Trophoblast cell (in vitro differentiated cells and primary cell): ENCODE measurements at regions not wholly inside any gene's neighbourhood (a gene's known extent, or its start where the extent isn't known, plus 50 kb on each side); places are given as distances from the start of the nearest gene placed in this dataset.
"Not testable (repeated sequence)": the region's sequence is repeated elsewhere in the genome, so short reads cannot be mapped to it uniquely, and the experiment has no call there.

Experiments
- DNase-seq, 2 donors: peaks; one replicate each; pipeline ENCODE4 v3.0.0-alpha.2; 2016
- H2AFZ ChIP-seq: 2 replicates; pipeline ENCODE4 v1.6.1; 2013; ENCODE audit warnings: low read length, moderate library complexity, mild to moderate bottlenecking; ENCODE audit not compliant: insufficient read depth, poor library complexity
- H2AK5ac ChIP-seq: 2 replicates; pipeline ENCODE4 v1.6.1; 2013; ENCODE audit warnings: mild to moderate bottlenecking, low read length
- H2BK120ac ChIP-seq: 2 replicates; pipeline ENCODE4 v1.6.1; 2013; ENCODE audit warnings: low read length, mild to moderate bottlenecking, moderate library complexity; ENCODE audit not compliant: insufficient read depth, poor library complexity
- H2BK12ac ChIP-seq: 2 replicates; pipeline ENCODE4 v1.6.1; 2013; ENCODE audit warnings: mild to moderate bottlenecking, low read length, moderate library complexity
- H2BK5ac ChIP-seq: 2 replicates; pipeline ENCODE4 v1.6.1; 2013; ENCODE audit warnings: low read length, low read depth, moderate library complexity, mild to moderate bottlenecking; ENCODE audit not compliant: poor library complexity
- H3K14ac ChIP-seq: 2 replicates; pipeline ENCODE4 v1.6.1; 2013; ENCODE audit warnings: mild to moderate bottlenecking, low read length
- H3K18ac ChIP-seq: 2 replicates; pipeline ENCODE4 v1.6.1; 2013; ENCODE audit warnings: mild to moderate bottlenecking, low read length
- H3K23ac ChIP-seq: 2 replicates; pipeline ENCODE4 v1.6.1; 2013; ENCODE audit warnings: low read length
- H3K27ac ChIP-seq: 2 replicates; pipeline ENCODE4 v1.5.1; 2013; ENCODE audit warnings: low read depth, mild to moderate bottlenecking, inconsistent platforms, low read length, moderate library complexity
- H3K27me3 ChIP-seq: 2 replicates; pipeline ENCODE4 v1.6.1; 2013; ENCODE audit warnings: inconsistent platforms, mild to moderate bottlenecking, low read length, moderate library complexity; ENCODE audit not compliant: insufficient read depth
- H3K36me3 ChIP-seq, 2 experiments: 1 replicate in 1 of 2; 2 replicates in 1 of 2; pipeline ENCODE4 v1.6.1; 2013; ENCODE audit warnings: low read length in 2 of 2, mild to moderate bottlenecking in 2 of 2, moderate library complexity in 1 of 2; ENCODE audit not compliant: insufficient read depth in 2 of 2, control insufficient read depth in 1 of 2
- H3K4ac ChIP-seq: 2 replicates; pipeline ENCODE4 v1.6.1; 2013; ENCODE audit warnings: low read depth, mild to moderate bottlenecking, low read length, moderate library complexity
- H3K4me1 ChIP-seq, 2 experiments: 1 replicate in 1 of 2; 2 replicates in 1 of 2; pipeline ENCODE4 v1.6.1; 2013; ENCODE audit warnings: low read length in 2 of 2, mild to moderate bottlenecking in 2 of 2, moderate library complexity in 1 of 2; ENCODE audit not compliant: insufficient read depth in 2 of 2, control insufficient read depth in 1 of 2
- H3K4me2 ChIP-seq: 2 replicates; pipeline ENCODE4 v1.6.1; 2013; ENCODE audit warnings: inconsistent platforms, mild to moderate bottlenecking, low read length, moderate library complexity
- H3K4me3 ChIP-seq: 2 replicates; pipeline ENCODE4 v1.5.1; 2013; ENCODE audit warnings: mild to moderate bottlenecking, low read depth, low read length, inconsistent platforms
- H3K79me1 ChIP-seq: one replicate; pipeline ENCODE4 v1.6.1; 2013; ENCODE audit warnings: low read length
- H3K79me2 ChIP-seq: 2 replicates; pipeline ENCODE4 v1.6.1; 2013; ENCODE audit warnings: low read length, mild to moderate bottlenecking; ENCODE audit not compliant: control insufficient read depth, insufficient read depth, poor library complexity
- H3K9ac ChIP-seq: 2 replicates; pipeline ENCODE4 v1.6.1; 2013; ENCODE audit warnings: mild to moderate bottlenecking, low read length
- H3K9me3 ChIP-seq: 2 replicates; pipeline ENCODE4 v1.6.1; 2013; ENCODE audit warnings: low read depth, mild to moderate bottlenecking, control low read depth, inconsistent platforms, low read length; ENCODE audit not compliant: insufficient read depth
- H4K12ac ChIP-seq: 2 replicates; pipeline ENCODE4 v1.6.1; 2013; ENCODE audit warnings: low read depth, mild to moderate bottlenecking, low read length, moderate library complexity
- H4K8ac ChIP-seq: 2 replicates; pipeline ENCODE4 v1.6.1; 2013; ENCODE audit warnings: low read depth, mild to moderate bottlenecking, low read length, moderate library complexity
- H4K91ac ChIP-seq: one replicate; pipeline ENCODE4 v1.6.1; 2013; ENCODE audit warnings: low read depth, mild to moderate bottlenecking, low read length, moderate library complexity
- WGBS: extraction: QIAGEN DNeasy Blood & Tissue Kit; methylation state at CpG from one replicate; pipeline ENCODE4 v1.1.7; 2013; ENCODE audit warnings: missing lambda C conversion rate; ENCODE audit not compliant: insufficient read length, insufficient coverage; ENCODE audit errors: extremely low coverage; 5-methylcytosine and 5-hydroxymethylcytosine counted together

DNA sequence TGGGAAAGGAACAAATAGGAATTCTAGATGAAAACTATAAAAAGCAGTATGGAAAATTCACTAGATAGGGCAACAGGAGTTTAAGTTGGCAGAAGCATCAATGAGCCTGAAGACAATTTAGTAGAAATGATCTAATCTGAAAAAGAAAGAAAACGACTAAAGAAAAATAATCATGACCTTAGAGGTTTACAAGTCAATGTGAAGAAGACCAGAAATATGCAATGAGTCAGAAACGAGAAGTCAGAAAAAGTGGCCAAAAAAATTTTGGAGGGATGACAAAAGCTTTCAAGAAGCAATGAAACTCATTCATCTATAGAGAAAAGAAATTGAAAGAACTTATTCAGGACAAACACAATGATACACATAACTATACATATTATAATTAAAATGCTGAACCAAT is 1244.0 kb downstream of the RPIA start:
- no CpG with 5 or more reads among the region's 2 CpGs for WGBS
- H3K23ac ChIP-seq, H3K4me3 ChIP-seq, H3K9ac ChIP-seq, H2AK5ac ChIP-seq, H3K27ac ChIP-seq, H2BK12ac ChIP-seq, H2BK5ac ChIP-seq, H3K79me1 ChIP-seq, H3K4me1 ChIP-seq, H3K18ac ChIP-seq, H3K27me3 ChIP-seq, H4K12ac ChIP-seq, H2AFZ ChIP-seq, H3K4ac ChIP-seq, DNase-seq, H3K79me2 ChIP-seq, H2BK120ac ChIP-seq, H4K8ac ChIP-seq, H4K91ac ChIP-seq, H3K14ac ChIP-seq, H3K36me3 ChIP-seq, H3K4me2 ChIP-seq, H3K9me3 ChIP-seq: not testable (repeated sequence)

DNA sequence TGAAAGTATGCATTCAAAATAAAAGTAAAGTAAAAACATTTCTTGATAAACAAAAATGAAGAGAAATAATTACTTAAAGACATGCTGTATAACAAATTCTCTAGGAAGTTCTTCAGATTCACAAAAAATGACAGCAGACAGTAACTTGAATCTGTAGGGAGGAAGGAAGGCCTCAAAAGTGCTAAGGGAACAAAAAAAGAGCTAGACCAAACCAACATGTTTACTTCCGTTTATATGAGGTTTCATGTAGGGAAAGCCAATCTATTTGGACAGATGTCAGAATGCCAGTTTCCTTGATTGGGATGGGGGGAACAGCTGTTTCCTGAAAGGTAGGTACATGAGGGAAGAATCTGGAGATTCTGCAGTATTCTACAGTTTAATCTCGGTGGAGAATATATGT is 1244.5 kb downstream of the RPIA start:
- not testable (repeated sequence) for H3K9ac ChIP-seq, H3K14ac ChIP-seq, H4K91ac ChIP-seq, DNase-seq, H2BK12ac ChIP-seq, H2AK5ac ChIP-seq, H3K23ac ChIP-seq, H3K79me2 ChIP-seq, H3K27ac ChIP-seq, H3K4ac ChIP-seq, H4K8ac ChIP-seq, H3K9me3 ChIP-seq, H2AFZ ChIP-seq, H3K4me1 ChIP-seq, H3K4me3 ChIP-seq, H3K4me2 ChIP-seq, H3K27me3 ChIP-seq, H3K79me1 ChIP-seq, H3K36me3 ChIP-seq, H2BK120ac ChIP-seq, H4K12ac ChIP-seq, H3K18ac ChIP-seq, H2BK5ac ChIP-seq
- WGBS = no CpG with 5 or more reads among the region's 2 CpGs

DNA sequence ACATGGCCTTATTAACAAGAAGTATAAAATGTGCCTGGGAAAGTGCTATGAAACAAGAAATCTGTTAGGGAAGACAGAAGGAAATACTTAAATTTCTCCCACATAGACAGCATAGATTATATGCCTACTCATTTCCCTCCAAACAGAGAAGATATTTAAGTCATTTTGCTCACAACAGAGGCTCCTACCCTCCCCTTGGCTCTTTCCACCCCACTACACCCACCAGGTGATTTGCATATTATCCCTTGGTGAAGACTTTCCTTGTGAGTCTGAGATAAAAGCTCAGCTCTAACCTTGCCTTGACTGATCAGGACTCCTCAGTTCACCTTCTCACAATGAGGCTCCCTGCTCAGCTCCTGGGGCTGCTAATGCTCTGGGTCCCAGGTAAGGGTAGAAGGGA is 1245.1 kb downstream of the RPIA start:
- H2AK5ac ChIP-seq = not testable (repeated sequence)

GRCh38 chr2:89938756-89939155 is 1247.3 kb downstream of the RPIA start:
- H3K79me1 ChIP-seq, H3K36me3 ChIP-seq, H2BK12ac ChIP-seq, H4K91ac ChIP-seq, H3K9me3 ChIP-seq, DNase-seq, H3K4me2 ChIP-seq, H3K79me2 ChIP-seq, H2BK120ac ChIP-seq, H4K8ac ChIP-seq, H3K14ac ChIP-seq, H3K23ac ChIP-seq, H3K4me1 ChIP-seq, H4K12ac ChIP-seq, H3K27ac ChIP-seq, H3K9ac ChIP-seq, H2AK5ac ChIP-seq, H3K4ac ChIP-seq, H2BK5ac ChIP-seq, H3K18ac ChIP-seq, H3K4me3 ChIP-seq, H2AFZ ChIP-seq, H3K27me3 ChIP-seq: not testable (repeated sequence)
- WGBS = no CpG with 5 or more reads among the region's 5 CpGs

More for the DNA sequence above, 1245.1 kb downstream of the RPIA start:
- not testable (repeated sequence) for H3K9me3 ChIP-seq, H3K79me1 ChIP-seq, H2AFZ ChIP-seq, H3K9ac ChIP-seq, H3K27ac ChIP-seq, DNase-seq, H3K27me3 ChIP-seq, H4K8ac ChIP-seq, H3K4me1 ChIP-seq, H2BK12ac ChIP-seq, H3K4me3 ChIP-seq, H3K23ac ChIP-seq, H4K91ac ChIP-seq, H3K18ac ChIP-seq, H3K4me2 ChIP-seq, H3K14ac ChIP-seq, H4K12ac ChIP-seq, H3K79me2 ChIP-seq, H2BK5ac ChIP-seq, H2BK120ac ChIP-seq, H3K36me3 ChIP-seq, H3K4ac ChIP-seq

GRCh38 chr2:89944267-89944666 is 1252.8 kb downstream of the RPIA start:
- H3K4me3 ChIP-seq, H3K4me1 ChIP-seq, H3K27ac ChIP-seq, H3K9me3 ChIP-seq, H3K36me3 ChIP-seq, DNase-seq, H4K8ac ChIP-seq, H3K79me1 ChIP-seq, H3K23ac ChIP-seq, H2AFZ ChIP-seq, H2BK120ac ChIP-seq, H2AK5ac ChIP-seq, H3K4me2 ChIP-seq, H4K12ac ChIP-seq, H2BK12ac ChIP-seq, H3K27me3 ChIP-seq, H3K4ac ChIP-seq, H2BK5ac ChIP-seq, H3K18ac ChIP-seq, H3K79me2 ChIP-seq, H3K9ac ChIP-seq, H3K14ac ChIP-seq, H4K91ac ChIP-seq: not testable (repeated sequence)
- WGBS = no CpG with 5 or more reads among the region's 6 CpGs
